ENCODE measurements at regions not wholly inside any gene's neighbourhood (a gene's known extent, or its start where the extent isn't known, plus 50 kb on each side); places are given as distances from the start of the nearest gene placed in this dataset.

- TF ChIP-seq CTCF (IDR thresholded peaks at IDR 0.05 in 8 of 11, conservative IDR thresholded peaks at IDR 0.05 in 3 of 11) = no peak
- TF ChIP-seq POLR2A (IDR thresholded peaks at IDR 0.05) = no peak
- TF ChIP-seq POLR2AphosphoS5 (IDR thresholded peaks at IDR 0.05) = no peak
Measured at GRCh38 chr12:125544960-125545359, 479.7 kb downstream of the AACS start.
